Cerebellar cortex (tissue), 1 donor: ENCODE measurements at regions not wholly inside any gene's neighbourhood (a gene's known extent, or its start where the extent isn't known, plus 50 kb on each side); places are given as distances from the start of the nearest gene placed in this dataset.

Source experiments
- DNase-seq: peaks from one replicate; pipeline ENCODE4 v3.0.0-alpha.2; 2015; ENCODE audit warnings: low spot score

DNA sequence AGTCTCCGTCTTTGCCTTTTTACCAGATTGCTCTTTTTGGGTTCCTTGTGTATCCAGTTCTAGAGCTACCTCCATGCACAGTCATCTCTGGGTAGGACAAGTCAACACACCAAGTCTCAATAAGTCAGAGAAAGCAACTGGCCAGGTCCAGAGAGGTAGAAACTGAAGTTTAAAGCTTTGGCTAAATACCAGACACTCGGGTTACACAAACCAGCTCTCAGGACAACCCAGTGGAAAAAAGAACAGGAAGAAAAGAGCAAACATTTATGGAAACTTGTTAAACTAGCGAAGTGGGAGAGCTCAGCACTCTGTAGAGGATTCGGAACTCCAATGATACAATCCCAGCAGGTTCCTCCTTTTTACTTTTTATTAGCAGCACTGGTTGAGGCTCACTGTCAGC is 291.0 kb upstream of the CPEB2 start:
- DNase-seq, result no peak

DNA sequence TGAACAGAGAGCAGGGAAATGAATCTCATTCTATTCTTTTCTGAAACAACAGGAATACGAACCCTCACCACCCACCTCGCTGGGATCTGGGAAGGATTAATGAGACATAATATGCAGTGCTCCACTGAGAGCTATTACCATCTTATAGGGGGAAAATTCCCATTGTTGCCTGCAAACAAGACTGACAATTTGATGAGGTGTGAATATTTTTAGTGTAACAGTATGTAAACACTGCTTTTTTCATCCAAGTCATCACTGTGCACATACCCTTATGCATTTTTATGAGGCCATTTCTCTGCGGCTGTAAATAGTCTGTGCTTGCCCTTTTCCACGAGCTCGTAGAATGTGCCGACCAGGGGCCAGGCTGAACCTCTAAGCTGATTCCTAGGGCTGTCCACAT is 285.6 kb upstream of the CPEB2 start:
- DNase-seq, result no peak

DNA sequence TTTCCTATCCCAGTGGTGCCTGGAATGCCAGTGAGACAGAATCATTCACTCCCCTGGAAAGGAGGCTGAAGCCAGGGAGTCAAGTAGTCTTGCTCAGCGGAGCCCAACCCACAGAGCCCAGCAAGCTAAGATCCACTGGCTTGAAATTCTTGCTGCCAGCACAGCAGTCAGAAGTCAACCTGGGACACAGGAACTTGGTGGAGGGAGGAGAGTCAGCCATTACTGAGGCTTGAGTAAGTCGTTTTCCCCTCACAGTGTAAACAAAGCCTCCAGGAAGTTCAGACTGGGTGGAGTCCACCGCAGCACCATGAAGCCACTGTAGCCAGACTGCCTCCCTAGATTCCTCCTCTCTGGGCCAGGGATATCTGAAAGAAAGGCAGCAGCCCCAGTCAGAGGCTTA is 283.2 kb upstream of the CPEB2 start:
- DNase-seq, result no peak

DNA sequence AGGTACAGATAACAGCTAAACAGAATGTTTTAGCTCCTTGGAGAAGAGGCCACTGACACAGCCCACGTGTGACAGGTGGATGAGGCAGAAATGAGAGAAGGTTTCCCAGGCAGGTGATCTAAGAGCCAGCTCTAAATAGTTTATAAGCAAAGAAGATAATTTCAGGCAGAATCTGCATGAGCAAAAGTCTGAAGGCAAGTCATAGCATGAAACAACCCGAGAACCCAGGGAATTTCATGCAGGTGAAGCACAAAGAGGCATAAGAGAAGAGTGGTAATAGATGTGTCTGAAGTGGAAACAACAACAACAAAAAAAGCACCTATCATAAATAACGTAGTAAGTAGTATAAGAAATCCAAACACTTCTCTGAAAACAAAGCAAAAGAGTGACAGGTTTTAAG is 275.8 kb upstream of the CPEB2 start:
- no peak for DNase-seq

DNA sequence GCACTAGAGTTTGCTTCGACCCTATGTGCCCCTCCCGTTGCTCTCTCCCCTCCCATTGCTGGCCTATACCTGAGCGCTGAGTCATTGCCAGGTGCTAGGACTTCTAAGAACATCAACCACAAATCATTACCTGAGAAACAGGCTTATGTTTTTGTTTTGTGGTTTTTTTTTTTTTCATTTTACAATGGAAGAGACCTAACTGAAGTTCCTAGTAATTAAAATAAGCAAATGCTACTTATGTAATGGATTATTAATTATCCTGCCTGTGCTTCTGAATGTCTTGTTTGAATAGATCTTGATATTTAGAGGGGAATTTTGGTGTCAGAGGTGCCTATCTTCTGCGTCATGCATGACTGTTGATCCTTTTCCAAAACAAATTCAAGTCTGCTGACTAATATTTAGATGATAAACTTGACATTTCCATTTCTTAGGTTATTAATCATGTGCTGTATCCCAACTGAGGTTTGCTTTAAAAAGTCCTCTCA is 275.4 kb upstream of the CPEB2 start:
- DNase-seq, result no peak

DNA sequence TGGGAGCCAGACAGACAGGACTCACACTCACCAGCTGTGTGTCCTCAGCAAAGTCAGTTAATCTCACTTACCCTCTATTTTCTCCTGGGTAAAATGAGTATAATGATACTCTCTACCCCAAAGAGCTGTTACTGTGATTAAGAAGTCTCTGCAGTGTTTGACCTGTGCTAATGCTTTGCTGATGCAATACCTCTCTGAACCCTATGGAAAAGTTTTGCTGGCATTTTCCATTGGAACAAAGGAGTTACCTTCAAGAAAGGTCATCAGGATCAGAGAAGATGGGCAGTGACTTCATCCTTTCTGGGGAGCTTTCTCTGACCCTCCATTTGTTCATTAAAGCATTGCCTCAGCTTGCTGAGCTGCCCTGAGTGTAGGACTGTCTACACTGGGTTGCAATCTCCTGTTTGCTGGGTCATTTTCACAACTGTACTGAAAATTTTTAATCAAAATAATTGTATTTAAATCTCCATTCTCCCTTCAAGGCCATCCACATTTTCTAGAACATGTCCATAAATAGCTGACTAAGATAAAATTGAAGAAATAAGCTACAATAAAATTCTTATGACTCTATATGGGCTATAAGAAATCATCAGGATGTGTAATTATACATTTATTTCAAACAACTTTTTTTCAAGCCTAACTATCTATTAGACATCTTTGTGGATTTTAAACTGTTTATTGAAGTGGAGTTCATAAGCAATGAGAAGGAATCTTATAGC is 272.8 kb upstream of the CPEB2 start:
- no peak for DNase-seq

DNA sequence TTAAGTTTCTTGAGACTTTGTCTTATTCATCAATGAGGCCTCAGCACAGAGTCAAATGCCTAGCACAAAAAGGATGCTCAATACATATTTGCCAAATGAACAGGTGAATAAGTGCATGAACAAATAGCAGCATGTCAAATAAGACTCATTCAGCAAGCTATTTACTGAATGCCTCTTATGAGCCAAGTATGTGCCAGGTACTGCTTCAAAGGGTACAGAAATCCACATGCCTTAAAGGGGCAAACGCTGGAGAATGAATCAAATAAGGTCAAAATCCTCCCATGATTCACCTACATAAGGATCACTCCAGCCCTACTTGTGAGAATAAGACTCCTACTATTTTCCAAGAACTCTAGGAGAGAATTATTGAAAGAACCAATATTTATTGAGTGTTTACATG is 260.2 kb upstream of the CPEB2 start:
- DNase-seq, result no peak

DNA sequence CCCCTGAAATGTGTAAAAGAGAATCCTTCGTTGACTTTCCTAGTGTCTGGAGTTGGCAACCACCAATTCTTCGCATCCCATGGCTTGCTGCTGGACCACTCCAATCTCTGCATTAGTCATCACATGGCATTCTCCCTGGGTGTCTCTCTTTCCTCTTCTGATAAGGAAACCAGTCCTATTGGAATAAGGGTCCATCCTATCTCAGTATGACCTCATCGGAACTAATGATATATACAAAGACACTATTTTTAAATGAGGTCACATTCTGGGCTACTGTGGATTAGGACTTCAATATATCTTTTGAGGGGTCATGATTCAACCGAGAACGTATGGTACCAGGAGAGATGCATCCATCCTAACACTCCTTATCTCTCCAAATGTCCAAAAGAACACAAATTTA is 259.1 kb upstream of the CPEB2 start:
- DNase-seq, result no peak

DNA sequence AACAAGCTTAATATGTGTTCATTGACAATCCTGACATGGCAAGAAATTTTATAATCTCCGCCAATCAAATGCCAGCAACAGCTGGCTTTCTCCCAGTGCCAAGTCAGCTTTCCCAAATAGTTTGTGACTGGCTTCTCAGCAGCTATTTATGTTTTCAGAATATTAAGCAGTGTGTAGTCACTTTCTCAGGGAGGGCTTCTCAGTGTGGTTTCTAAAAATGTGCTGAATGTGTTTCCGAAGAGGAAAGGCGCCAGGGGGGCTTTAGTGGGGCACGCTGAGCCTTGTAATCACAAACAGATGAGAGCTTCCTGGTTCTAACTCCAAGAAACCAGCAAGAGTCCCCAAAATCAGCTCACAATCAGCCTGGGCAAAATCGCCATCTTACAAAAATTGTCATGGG is 258.7 kb upstream of the CPEB2 start:
- no peak for DNase-seq

DNA sequence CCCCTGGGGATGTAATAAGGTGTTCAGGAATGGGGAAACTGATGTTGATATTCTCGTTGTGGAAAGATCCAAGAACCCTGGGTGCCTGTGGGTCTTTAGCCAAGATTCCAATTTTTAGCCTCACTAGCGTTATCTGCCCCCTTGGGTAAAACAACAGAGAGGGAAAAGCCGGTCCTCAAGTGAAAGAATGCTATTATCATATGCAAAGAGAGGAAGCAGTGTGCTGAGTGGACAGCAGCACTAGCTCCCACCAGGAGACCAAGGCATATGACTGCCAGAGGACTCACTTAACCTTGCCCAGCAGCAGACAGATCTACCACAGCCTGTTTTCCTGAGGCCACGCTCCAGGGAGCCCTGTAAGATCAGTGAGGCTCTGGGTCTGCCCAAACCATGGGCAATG is 257.9 kb upstream of the CPEB2 start:
- no peak for DNase-seq

DNA sequence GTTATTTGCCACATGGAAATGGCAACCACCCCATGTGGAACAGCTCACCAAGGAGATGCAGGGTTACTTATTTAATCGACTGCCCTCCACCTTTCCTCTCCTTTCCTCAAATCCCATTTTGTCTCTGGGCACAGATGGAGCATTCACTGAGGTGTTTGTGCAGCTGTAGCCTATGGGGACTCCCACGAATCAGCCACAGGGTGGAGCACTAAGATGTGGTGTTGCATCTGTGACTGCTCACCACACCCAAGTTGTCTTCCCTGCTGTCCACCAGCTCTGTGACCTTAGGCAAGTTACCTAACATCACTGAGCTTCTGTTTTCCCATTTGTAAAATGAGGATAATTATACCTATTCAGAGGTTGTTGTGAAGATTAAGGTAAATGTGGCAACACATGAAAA is 252.4 kb upstream of the CPEB2 start:
- no peak for DNase-seq

DNA sequence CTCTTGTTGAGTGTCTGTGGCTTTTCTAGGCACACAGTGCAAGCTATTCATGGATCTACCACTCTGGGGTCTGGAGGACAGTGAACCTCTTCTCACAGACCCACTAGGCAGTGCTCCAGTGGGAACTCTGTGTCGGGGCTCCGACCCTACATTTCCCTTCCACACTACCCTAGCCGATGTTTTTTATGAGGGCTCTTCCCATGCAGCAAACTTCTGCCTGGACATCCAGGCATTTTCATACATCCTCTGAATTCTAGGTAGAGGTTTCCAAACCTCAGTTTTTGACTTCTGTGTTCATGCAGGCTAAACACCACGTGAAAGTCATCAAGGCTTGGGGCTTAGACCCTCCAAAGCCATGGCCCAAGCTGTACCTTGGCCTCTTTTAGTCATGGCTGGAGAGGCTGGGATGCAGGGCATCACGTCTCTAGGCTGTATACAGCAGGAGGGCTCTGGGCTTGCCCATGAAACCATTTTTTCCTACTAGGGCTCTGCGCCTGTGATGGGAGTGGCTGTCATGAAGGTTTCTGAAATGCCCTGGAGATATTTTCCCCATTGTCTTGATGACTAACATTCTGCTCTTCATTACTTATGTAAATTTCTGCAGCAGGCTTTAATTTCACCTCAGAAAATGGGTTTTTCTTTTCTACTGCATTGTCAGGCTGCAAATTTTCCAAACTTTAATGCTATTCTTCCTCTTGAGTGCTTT is 249.8 kb upstream of the CPEB2 start:
- DNase-seq, result no peak

DNA sequence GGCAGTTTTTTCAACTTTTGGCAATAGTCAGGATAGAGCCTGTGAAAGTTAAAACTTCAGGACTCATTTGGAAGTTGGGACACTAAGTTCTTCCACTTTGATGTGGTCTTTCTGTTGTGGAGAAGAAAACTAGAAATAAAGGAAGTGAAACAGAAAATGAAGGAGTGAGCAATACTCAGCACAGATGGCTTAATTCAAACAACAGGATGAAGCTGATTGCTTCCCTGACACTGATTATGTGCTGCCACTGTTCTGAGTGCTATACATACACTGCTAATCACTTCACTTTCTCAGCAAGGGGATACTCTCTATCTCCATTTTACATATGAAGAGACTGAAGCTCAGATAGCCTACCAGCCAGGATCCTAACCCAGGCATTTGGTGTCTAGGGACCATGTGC is 235.1 kb upstream of the CPEB2 start:
- no peak for DNase-seq

DNA sequence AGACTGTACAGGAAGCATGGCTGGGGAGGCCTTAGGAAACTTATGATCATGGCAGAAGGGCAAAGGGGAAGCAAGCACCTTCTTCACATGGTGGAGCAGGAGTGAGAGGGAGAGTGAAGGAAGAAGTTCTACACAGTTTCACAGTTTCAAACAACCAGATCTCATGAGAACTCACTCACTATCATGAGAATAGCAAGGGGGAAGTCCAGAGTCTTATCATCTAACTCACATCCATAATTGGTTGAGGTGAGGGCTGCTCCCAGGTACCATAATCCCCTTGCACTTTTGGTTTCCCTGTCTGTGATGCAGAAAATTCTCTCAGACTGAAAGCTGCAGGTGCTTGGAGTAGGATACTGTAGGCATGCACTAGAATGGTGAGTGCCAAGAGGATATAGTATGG is 233.8 kb upstream of the CPEB2 start:
- no peak for DNase-seq

DNA sequence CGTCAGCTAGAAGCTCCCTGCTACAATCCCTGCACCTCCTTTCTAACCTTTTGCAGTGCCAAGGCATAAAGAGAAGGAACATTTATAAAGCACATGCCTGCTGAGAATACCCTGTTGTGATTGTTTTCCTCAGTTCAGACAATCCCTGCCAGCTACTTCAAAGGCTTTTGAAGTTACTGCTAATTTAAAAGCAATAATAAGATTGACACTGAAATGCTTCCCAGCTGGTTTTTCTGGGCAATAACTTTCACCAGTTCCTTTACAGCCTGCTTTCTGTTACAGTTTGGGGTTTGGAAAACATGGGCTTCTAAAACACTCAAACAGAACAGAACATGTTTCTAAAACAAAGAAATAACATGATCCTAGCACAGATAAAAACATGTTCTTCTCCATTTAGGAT is 232.3 kb upstream of the CPEB2 start:
- DNase-seq, result no peak

DNA sequence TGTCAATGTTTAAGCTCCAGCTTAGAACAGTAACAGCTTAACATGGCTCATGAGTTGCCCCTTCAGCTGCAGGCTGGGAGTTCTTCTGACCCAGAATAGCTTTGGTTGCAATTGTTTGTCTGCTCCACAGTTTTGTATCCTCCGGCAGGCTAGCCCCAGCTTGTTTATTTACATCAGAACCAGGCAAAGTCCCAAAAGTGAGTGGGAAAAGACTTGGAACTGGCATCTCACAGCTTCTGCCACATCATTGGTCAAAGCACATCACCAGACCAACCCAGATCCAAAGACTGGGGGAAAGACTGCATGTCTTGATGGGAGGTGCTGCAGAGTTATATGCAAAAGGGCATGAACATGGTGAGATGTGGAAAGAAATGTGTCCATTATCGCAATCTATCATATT is 231.2 kb upstream of the CPEB2 start:
- DNase-seq, result no peak

DNA sequence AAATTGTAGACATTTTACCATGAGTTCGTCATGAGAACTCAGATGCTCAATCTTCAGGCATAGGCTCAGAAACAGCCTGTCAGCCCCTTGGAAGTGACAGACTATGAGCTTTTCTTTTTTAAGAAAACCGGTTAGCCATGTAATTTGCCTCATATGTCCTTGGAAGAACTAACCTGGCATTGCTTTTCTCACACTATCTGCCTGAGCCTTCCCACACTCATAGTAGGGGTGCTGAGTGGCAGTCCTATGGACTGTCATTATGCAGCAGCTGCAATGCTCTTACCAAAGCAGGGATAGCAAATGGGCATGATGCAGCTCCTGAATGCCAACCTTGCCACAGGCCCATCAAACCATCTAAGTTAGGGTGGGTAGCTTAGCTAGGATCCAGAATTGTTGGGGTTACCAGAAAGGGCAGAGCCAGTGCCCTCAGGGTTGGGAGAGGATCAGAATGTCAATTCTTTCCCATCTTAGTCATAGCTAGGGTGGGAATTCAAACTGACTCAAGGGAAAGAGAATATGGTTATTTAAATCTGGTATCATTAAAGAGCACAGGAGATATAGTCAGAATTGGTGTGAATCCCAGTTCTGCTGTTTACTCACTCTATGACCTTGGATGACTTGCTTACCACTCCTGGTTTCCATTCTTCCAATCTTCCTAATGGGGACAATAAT is 230.6 kb upstream of the CPEB2 start:
- DNase-seq, result no peak

DNA sequence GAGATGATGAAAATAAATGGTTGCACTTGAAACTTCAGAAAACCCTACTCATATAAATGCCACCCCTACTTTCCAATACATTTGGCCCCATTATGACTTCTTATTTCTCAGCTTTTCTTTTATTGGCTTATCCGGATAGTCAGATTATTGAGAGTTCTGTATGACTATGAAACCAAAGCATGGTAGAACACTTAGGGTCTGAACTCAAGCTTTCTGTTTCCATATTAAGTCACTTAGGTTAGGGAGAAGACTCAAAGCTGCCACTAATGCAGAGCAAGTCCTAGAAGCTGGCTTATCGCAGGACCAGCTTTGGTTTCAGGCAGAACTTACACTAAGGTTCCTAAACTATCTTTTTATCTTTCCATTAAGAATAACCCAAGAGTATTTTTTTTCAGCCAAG is 229.9 kb upstream of the CPEB2 start:
- DNase-seq, result no peak

DNA sequence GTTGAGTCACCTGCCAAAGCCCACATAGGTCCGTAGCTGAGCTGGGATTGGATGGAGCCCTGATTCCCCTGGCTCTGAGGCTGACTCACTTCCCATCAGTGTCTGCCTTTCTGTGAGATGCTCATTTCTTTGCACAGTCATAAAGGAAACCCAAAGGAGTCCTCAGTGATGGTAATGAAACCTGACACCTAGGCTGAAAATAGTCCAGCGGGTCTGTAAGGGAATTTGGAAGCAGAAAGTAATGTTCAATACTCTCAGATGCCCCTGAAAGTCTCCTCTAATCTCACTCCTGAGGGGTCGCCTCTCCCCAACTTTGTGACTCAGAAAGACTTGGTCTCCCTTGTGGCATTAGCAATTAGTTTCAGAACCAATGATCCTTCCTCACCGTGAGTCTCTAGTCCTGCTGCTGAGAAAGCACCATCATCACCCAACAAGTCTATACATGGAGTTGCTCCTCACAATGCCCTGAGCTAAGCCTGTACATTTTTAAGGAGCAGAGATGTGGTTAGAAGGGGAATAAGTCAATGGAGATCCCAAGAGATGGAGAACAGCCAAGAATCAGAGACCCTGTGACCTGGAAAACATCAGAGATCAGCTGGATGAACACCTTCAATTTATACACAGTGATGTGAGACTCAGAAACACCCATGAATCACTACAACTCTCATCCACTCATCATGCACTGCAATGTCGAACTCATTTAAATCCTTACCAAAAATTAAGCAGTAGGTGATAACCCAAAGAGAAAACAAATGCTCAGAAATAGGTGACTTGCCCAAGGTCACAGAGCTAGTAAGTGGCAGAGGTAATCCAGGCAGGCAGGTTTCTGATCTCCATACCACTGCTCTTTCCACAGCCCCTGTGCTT is 219.0 kb upstream of the CPEB2 start:
- DNase-seq, result no peak

DNA sequence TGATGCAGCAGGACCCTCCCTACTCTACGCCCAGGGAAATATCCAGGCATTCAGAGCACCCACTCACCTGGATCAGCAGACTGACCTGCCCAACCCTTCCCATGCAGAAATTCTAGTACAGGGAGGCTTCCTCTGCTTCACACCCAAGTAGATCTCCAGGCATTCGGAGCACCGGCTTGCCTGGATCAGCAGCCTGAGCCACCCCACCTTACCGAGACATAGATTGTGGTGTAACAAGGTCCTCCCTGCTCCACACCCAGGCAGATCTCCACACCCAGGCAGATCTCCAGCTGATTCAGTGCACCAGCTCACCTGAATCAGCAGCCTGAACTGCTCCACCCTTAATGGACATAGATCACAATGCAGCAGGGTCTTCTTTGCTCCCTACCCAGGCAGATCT is 215.1 kb upstream of the CPEB2 start:
- DNase-seq, result no peak

DNA sequence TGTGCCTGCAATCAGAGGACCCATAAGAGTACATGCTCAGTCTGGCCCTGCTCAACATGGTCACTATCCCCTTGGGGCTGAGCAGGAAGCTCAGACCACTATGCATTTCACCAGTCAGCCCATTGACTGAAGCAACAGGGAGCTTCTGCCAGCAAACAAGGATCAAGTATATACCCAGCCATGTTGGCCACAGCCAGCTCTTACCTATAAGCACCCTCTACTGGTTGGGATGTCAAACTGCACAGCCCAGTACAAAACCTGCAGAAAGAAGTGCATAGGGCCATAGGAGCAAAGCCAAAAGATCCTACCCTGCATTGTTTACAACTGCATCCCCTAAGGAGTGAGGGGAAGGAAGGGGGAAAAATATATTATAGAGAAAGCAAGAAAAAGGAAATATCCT is 214.4 kb upstream of the CPEB2 start:
- DNase-seq, result no peak

DNA sequence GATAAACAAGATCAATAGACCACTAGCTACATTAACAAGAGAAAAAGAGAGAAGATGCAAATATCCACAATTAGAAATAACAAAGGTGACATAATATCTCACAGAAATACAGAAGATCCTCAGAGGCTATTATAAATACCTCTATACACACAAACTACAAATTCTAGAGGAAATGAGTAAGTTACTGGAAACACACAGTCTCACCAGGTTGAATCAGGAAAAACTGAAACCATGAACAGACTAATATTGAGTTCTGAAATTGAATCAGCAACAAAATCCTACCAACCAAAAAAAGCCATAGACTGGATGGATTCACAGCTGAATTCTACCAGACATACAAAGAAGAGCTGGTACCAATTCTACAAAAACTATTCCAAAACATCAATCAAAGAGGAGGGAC is 211.8 kb upstream of the CPEB2 start:
- no peak for DNase-seq
